GM19395 (cell line): ENCODE measurements at regions not wholly inside any gene's neighbourhood (a gene's known extent, or its start where the extent isn't known, plus 50 kb on each side); places are given as distances from the start of the nearest gene placed in this dataset.
"Not testable (repeated sequence)": the region's sequence is repeated elsewhere in the genome, so short reads cannot be mapped to it uniquely, and the experiment has no call there.

ENCODE experiments used
- ATAC-seq: cut with Tn5 transposase; IDR thresholded peaks from one replicate; pipeline ENCODE4 v1.9.1; 2021; ENCODE audit warnings: mild to moderate bottlenecking, moderate library complexity; ENCODE audit not compliant: unreplicated experiment

GRCh38 chr13:54387625-54388024 lies 1359.0 kb downstream of the OLFM4 start:
- no peak for ATAC-seq

GRCh38 chr13:54390841-54391240 lies 1362.2 kb downstream of the OLFM4 start:
- ATAC-seq = no peak

GRCh38 chr13:54394085-54394700 lies 1365.6 kb downstream of the OLFM4 start:
- no peak for ATAC-seq

- no peak for ATAC-seq
Measured at GRCh38 chr13:54394908-54395307, 1366.3 kb downstream of the OLFM4 start.

- no peak for ATAC-seq
Measured at GRCh38 chr13:54402495-54402894, 1373.9 kb downstream of the OLFM4 start.

GRCh38 chr13:54415753-54416366 lies 1387.2 kb downstream of the OLFM4 start:
- no peak for ATAC-seq

- ATAC-seq = not testable (repeated sequence)
Measured at GRCh38 chr13:54422946-54423345, 1394.3 kb downstream of the OLFM4 start.

GRCh38 chr13:54424344-54424743 lies 1395.7 kb downstream of the OLFM4 start:
- ATAC-seq = no peak

- ATAC-seq = no peak
Measured at GRCh38 chr13:54433493-54434206, 1405.0 kb downstream of the OLFM4 start.

GRCh38 chr13:54440853-54441400 lies 1412.3 kb downstream of the OLFM4 start:
- not testable (repeated sequence) for ATAC-seq

- ATAC-seq = no peak
Measured at GRCh38 chr13:54445453-54445852, 1416.8 kb downstream of the OLFM4 start.

GRCh38 chr13:54445865-54446264 lies 1417.3 kb downstream of the OLFM4 start:
- ATAC-seq = no peak

- ATAC-seq = no peak
Measured at GRCh38 chr13:54449922-54450321, 1421.3 kb downstream of the OLFM4 start.

GRCh38 chr13:54484166-54484565 lies 1455.6 kb downstream of the OLFM4 start:
- no peak for ATAC-seq

- ATAC-seq = no peak
Measured at GRCh38 chr13:54486421-54487166, 1458.0 kb downstream of the OLFM4 start.

GRCh38 chr13:54489359-54489758 lies 1460.7 kb downstream of the OLFM4 start:
- no peak for ATAC-seq

GRCh38 chr13:54492995-54493394 lies 1464.4 kb downstream of the OLFM4 start:
- no peak for ATAC-seq

GRCh38 chr13:54511366-54511765 lies 1482.8 kb downstream of the OLFM4 start:
- no peak for ATAC-seq

- no peak for ATAC-seq
Measured at GRCh38 chr13:54513254-54513653, 1484.6 kb downstream of the OLFM4 start.

GRCh38 chr13:54536112-54536511 lies 1507.5 kb downstream of the OLFM4 start:
- ATAC-seq = no peak

GRCh38 chr13:54563286-54563685 lies 1534.7 kb downstream of the OLFM4 start:
- no peak for ATAC-seq
